ENCODE measurements at regions not wholly inside any gene's neighbourhood (a gene's known extent, or its start where the extent isn't known, plus 50 kb on each side); places are given as distances from the start of the nearest gene placed in this dataset.

DNA sequence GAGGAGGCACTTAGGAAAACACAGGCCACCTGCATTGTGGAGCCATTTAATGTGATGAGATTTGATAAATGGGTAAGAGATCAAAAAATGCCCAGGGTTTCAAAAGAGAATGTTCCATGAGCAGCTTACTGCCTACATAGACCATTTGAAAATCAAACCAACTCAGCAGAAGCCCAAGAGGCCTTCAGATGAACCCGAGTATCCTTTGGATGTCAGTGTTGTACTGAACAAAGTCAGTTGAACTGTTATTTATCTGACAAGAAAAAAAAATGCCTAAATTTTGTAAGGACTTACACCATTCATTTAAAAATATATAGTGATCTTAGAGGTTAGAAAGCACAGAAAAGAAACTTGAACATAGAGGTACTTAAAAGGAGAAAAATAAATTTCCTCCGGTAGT is 381.7 kb downstream of the ZFHX3 start:
- no peak overlapping the region for H3K4me3 ChIP-seq
- WGBS (ENCODE audit: insufficient coverage, low coverage, missing lambda C conversion rate), result 66% methylated on average over 2 of the region's 2 CpGs
- intact Hi-C loops (cut with micrococcal nuclease), result no loop called here

More for the DNA sequence above, 381.7 kb downstream of the ZFHX3 start:
- CTCF ChIA-PET (ENCODE audit: low intra/inter-chr PET ratio), result no interaction called here
- Histone ChIP-seq H3K27me3 (ENCODE audit: control insufficient read depth in 2 of 2, insufficient read depth in 2 of 2, low read length in 2 of 2) (no peaks in the 10 kb centered on the region), H3K9me1 (ENCODE audit: control insufficient read depth, insufficient read depth, low read length) (no peaks in the 10 kb centered on the region), H3K27ac (ENCODE audit: extremely low read depth, low read depth, low read length) (no peak overlapping the region), H3K9ac (ENCODE audit: insufficient read depth in 1 of 2, low read depth in 2 of 2, low read length in 2 of 2) (no peak overlapping the region), H3K9me3 (replicated peaks; ENCODE audit: control insufficient read depth, insufficient read depth, low read depth, low read length) (no peaks in the 10 kb centered on the region), H4K20me1 (replicated peaks; ENCODE audit: control insufficient read depth, insufficient read depth, low read length) (no peaks in the 10 kb centered on the region), H3K79me2 (ENCODE audit: control insufficient read depth, insufficient read depth, low read length) (peaks cover 42% of the 10 kb centered on the region), H3K36me3 (ENCODE audit: control insufficient read depth, insufficient read depth, low read length) (no peaks in the 10 kb centered on the region), H3K4me1 (replicated peaks in 1 of 2; ENCODE audit: control insufficient read depth in 2 of 2, insufficient read depth in 2 of 2, low read length in 2 of 2) (peaks cover 5 to 7% of the 10 kb centered on the region in 2 experiments; a peak in 4 of 5 replicates), H2AFZ (ENCODE audit: low read depth, low read length) (no peak overlapping the region), H3K4me2 (ENCODE audit: insufficient read depth, low read length) (no peak overlapping the region)
- DNase-seq (ENCODE audit: extremely low read depth in 1 of 4, low spot score in 3 of 4), result peak in 1 of 4 experiments; percentile 14
- POLR2A ChIA-PET, result no interaction called here
- in situ Hi-C loops (cut with MboI), result no loop called here
- BruUV-seq (replicated peaks), result no TSS peak
- TF ChIP-seq, protein P1, sequence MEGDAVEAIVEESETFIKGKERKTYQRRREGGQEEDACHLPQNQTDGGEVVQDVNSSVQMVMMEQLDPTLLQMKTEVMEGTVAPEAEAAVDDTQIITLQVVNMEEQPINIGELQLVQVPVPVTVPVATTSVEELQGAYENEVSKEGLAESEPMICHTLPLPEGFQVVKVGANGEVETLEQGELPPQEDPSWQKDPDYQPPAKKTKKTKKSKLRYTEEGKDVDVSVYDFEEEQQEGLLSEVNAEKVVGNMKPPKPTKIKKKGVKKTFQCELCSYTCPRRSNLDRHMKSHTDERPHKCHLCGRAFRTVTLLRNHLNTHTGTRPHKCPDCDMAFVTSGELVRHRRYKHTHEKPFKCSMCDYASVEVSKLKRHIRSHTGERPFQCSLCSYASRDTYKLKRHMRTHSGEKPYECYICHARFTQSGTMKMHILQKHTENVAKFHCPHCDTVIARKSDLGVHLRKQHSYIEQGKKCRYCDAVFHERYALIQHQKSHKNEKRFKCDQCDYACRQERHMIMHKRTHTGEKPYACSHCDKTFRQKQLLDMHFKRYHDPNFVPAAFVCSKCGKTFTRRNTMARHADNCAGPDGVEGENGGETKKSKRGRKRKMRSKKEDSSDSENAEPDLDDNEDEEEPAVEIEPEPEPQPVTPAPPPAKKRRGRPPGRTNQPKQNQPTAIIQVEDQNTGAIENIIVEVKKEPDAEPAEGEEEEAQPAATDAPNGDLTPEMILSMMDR (IDR thresholded peaks at IDR 0.05 in 2 of 3, conservative IDR thresholded peaks at IDR 0.05 in 1 of 3; ENCODE audit: insufficient read depth in 2 of 3, low read depth in 1 of 3, low read length in 3 of 3), result peak in 1 of 3 experiments; percentile 17; a peak in 1 of 6 replicates
- TF ChIP-seq, protein P2, sequence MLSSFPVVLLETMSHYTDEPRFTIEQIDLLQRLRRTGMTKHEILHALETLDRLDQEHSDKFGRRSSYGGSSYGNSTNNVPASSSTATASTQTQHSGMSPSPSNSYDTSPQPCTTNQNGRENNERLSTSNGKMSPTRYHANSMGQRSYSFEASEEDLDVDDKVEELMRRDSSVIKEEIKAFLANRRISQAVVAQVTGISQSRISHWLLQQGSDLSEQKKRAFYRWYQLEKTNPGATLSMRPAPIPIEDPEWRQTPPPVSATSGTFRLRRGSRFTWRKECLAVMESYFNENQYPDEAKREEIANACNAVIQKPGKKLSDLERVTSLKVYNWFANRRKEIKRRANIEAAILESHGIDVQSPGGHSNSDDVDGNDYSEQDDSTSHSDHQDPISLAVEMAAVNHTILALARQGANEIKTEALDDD (IDR thresholded peaks at IDR 0.05), result no peak
- peak in 1 of 2 experiments; percentile 10; a peak in 1 of 4 replicates for TF ChIP-seq RAD21 (CRISPR knock-in tag; conservative IDR thresholded peaks at IDR 0.05 in 1 of 2, IDR thresholded peaks at IDR 0.05 in 1 of 2)
- ATAC-seq, result no peak
- no peak for FAIRE-seq

Data from K562 (cell line).